Neural cell (in vitro differentiated cells): ENCODE measurements at regions not wholly inside any gene's neighbourhood (a gene's known extent, or its start where the extent isn't known, plus 50 kb on each side); places are given as distances from the start of the nearest gene placed in this dataset.
"Not testable (repeated sequence)": the region's sequence is repeated elsewhere in the genome, so short reads cannot be mapped to it uniquely, and the experiment has no call there.

Experiments
- EZH2 ChIP-seq: fragments of 200-600, 300-800 bp; shearing (Covaris generic), sonication (generic); IDR thresholded peaks from 2 replicates; pipeline ENCODE4 v1.6.1; 2014; ENCODE audit warnings: antibody characterized with exemption, low read length, borderline replicate concordance, mild to moderate bottlenecking; ENCODE audit not compliant: insufficient read depth, poor library complexity, severe bottlenecking
- POLR2AphosphoS5 ChIP-seq: IDR thresholded peaks from 2 replicates; pipeline ENCODE4 v1.6.1; 2012
- REST ChIP-seq: IDR thresholded peaks from 2 replicates; pipeline ENCODE4 v1.6.1; 2012; ENCODE audit warnings: borderline replicate concordance
- TAF1 ChIP-seq: IDR thresholded peaks from 2 replicates; pipeline ENCODE4 v1.6.1; 2012; ENCODE audit warnings: low read depth
- TF ChIP-seq, protein P1 (sequence below): fragments of 450-650 bp; IDR thresholded peaks from 2 replicates; pipeline ENCODE4 v1.5.1; 2014; ENCODE audit warnings: antibody characterized with exemption, mild to moderate bottlenecking, moderate library complexity; ENCODE audit not compliant: poor library complexity, severe bottlenecking

GRCh38 chr15:92768131-92768530, 112.6 kb upstream of the FAM174B start:
- not testable (repeated sequence) for TF ChIP-seq EZH2, POLR2AphosphoS5, REST, TAF1
- TF ChIP-seq, protein P1, sequence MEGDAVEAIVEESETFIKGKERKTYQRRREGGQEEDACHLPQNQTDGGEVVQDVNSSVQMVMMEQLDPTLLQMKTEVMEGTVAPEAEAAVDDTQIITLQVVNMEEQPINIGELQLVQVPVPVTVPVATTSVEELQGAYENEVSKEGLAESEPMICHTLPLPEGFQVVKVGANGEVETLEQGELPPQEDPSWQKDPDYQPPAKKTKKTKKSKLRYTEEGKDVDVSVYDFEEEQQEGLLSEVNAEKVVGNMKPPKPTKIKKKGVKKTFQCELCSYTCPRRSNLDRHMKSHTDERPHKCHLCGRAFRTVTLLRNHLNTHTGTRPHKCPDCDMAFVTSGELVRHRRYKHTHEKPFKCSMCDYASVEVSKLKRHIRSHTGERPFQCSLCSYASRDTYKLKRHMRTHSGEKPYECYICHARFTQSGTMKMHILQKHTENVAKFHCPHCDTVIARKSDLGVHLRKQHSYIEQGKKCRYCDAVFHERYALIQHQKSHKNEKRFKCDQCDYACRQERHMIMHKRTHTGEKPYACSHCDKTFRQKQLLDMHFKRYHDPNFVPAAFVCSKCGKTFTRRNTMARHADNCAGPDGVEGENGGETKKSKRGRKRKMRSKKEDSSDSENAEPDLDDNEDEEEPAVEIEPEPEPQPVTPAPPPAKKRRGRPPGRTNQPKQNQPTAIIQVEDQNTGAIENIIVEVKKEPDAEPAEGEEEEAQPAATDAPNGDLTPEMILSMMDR: not testable (repeated sequence)
